ENCODE measurements at regions not wholly inside any gene's neighbourhood (a gene's known extent, or its start where the extent isn't known, plus 50 kb on each side); places are given as distances from the start of the nearest gene placed in this dataset.
"Not testable (repeated sequence)": the region's sequence is repeated elsewhere in the genome, so short reads cannot be mapped to it uniquely, and the experiment has no call there.

GRCh38 chr3:64789111-64789510, 101.3 kb upstream of the ADAMTS9 start:
- no peak for DNase-seq (ENCODE audit: low read depth)
- no peak for TF ChIP-seq CTCF (conservative IDR thresholded peaks at IDR 0.05; ENCODE audit: low read length)
- H3K4me3 ChIP-seq (ENCODE audit: low read length), result no peak overlapping the region

GRCh38 chr3:64783200-64783599, 95.4 kb upstream of the ADAMTS9 start:
- no peak overlapping the region for H3K4me3 ChIP-seq (ENCODE audit: low read length)
- no peak for DNase-seq (ENCODE audit: low read depth)
- TF ChIP-seq CTCF (conservative IDR thresholded peaks at IDR 0.05; ENCODE audit: low read length), result no peak

- H3K4me3 ChIP-seq (ENCODE audit: low read length); DNase-seq (ENCODE audit: low read depth): not testable (repeated sequence)
Observed at GRCh38 chr3:64780923-64781322, 93.1 kb upstream of the ADAMTS9 start.

- no peak for TF ChIP-seq CTCF (conservative IDR thresholded peaks at IDR 0.05; ENCODE audit: low read length)
- no peak for DNase-seq (ENCODE audit: low read depth)
- no peak overlapping the region for H3K4me3 ChIP-seq (ENCODE audit: low read length)
Observed at GRCh38 chr3:64773137-64773536, 85.3 kb upstream of the ADAMTS9 start.

- DNase-seq (ENCODE audit: low read depth), result no peak
- no peak for TF ChIP-seq CTCF (conservative IDR thresholded peaks at IDR 0.05; ENCODE audit: low read length)
- no peak overlapping the region for H3K4me3 ChIP-seq (ENCODE audit: low read length)
Observed at GRCh38 chr3:64766440-64766839, 78.6 kb upstream of the ADAMTS9 start.

- TF ChIP-seq CTCF (conservative IDR thresholded peaks at IDR 0.05; ENCODE audit: low read length), result no peak
- no peak for DNase-seq (ENCODE audit: low read depth)
- H3K4me3 ChIP-seq (ENCODE audit: low read length), result no peak overlapping the region
Observed at GRCh38 chr3:64765947-64766346, 78.1 kb upstream of the ADAMTS9 start.

- no peak for DNase-seq (ENCODE audit: low read depth)
- TF ChIP-seq CTCF (conservative IDR thresholded peaks at IDR 0.05; ENCODE audit: low read length), result no peak
Observed at GRCh38 chr3:64764386-64764929, 76.7 kb upstream of the ADAMTS9 start.

GRCh38 chr3:64763980-64764379, 76.2 kb upstream of the ADAMTS9 start:
- DNase-seq (ENCODE audit: low read depth), result no peak
- no peak for TF ChIP-seq CTCF (conservative IDR thresholded peaks at IDR 0.05; ENCODE audit: low read length)

More at GRCh38 chr3:64764386-64764929, 76.7 kb upstream of the ADAMTS9 start:
- H3K4me3 ChIP-seq (ENCODE audit: low read length), result no peak overlapping the region

More at GRCh38 chr3:64763980-64764379, 76.2 kb upstream of the ADAMTS9 start:
- no peak overlapping the region for H3K4me3 ChIP-seq (ENCODE audit: low read length)

Measured in AG10803 (cell line).